Kidney epithelial cell (primary cell): ENCODE measurements at regions not wholly inside any gene's neighbourhood (a gene's known extent, or its start where the extent isn't known, plus 50 kb on each side); places are given as distances from the start of the nearest gene placed in this dataset.

ENCODE experiments used
- DNase-seq: peaks from one replicate; pipeline ENCODE4 v3.0.0-alpha.2; 2010; ENCODE audit warnings: low read depth
- H3K27me3 ChIP-seq: 2 replicates; pipeline ENCODE4 v1.6.0; 2011; ENCODE audit warnings: low read length; ENCODE audit not compliant: control insufficient read depth, insufficient read depth
- H3K36me3 ChIP-seq: 2 replicates; pipeline ENCODE4 v1.5.1; 2011; ENCODE audit warnings: low read length; ENCODE audit not compliant: control insufficient read depth, insufficient read depth
- H3K4me3 ChIP-seq: 2 replicates; pipeline ENCODE4 v1.5.1; 2011; ENCODE audit warnings: low read depth, mild to moderate bottlenecking, control low read depth, low read length
- TF ChIP-seq, protein P1 (sequence below): IDR thresholded peaks from 2 replicates; pipeline ENCODE4 v1.5.1; 2011; ENCODE audit warnings: mild to moderate bottlenecking, moderate library complexity, low read length, control low read depth, inconsistent platforms; ENCODE audit not compliant: insufficient read depth, poor library complexity, severe bottlenecking

DNA sequence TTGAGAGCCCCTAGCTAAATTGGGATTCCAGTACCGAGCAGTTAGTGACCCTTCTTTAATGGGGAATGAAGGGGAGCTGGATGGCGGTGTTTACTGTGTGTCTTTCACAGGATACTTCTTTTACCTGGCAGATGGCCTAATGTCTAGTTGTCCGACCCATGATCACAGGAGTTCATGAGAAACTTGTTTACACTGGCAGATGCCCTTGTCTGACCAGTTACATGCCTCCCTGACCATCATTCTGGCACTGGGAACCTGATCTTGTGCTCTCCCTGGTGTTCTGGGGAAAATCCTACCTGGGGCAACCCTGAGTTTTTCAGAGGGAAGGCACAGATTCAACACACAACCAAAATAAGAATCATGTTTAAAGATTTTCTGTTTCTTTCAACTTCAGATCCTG is 120.1 kb upstream of the SLC13A1 start:
- no peak for DNase-seq
- TF ChIP-seq, protein P1, sequence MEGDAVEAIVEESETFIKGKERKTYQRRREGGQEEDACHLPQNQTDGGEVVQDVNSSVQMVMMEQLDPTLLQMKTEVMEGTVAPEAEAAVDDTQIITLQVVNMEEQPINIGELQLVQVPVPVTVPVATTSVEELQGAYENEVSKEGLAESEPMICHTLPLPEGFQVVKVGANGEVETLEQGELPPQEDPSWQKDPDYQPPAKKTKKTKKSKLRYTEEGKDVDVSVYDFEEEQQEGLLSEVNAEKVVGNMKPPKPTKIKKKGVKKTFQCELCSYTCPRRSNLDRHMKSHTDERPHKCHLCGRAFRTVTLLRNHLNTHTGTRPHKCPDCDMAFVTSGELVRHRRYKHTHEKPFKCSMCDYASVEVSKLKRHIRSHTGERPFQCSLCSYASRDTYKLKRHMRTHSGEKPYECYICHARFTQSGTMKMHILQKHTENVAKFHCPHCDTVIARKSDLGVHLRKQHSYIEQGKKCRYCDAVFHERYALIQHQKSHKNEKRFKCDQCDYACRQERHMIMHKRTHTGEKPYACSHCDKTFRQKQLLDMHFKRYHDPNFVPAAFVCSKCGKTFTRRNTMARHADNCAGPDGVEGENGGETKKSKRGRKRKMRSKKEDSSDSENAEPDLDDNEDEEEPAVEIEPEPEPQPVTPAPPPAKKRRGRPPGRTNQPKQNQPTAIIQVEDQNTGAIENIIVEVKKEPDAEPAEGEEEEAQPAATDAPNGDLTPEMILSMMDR, result no peak
- H3K36me3 ChIP-seq, result no peaks in the 10 kb centered on the region
- H3K27me3 ChIP-seq, result no peaks in the 10 kb centered on the region
- no peak overlapping the region for H3K4me3 ChIP-seq

DNA sequence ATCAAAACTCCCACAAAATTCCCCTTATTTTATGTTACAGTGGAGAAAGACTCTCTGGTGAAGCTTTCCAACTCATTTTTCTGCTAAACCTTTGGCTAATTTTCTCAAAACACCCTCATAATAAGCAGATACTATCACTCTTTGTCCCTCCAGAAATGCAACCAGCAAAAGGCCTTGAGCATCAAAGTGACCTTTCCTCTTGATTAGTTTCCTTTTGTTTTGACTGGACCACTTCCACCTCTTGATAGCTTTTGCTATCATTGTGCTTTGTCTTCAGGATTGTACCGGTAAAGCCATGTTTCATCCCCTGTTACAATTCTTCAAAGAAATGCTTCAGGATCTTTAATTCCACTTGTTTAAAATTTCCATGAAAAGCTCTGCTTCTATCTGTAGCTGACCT is 115.1 kb upstream of the SLC13A1 start:
- H3K27me3 ChIP-seq, result no peaks in the 10 kb centered on the region
- no peak overlapping the region for H3K4me3 ChIP-seq
- DNase-seq, result no peak
- H3K36me3 ChIP-seq, result no peaks in the 10 kb centered on the region
- TF ChIP-seq, protein P1, result no peak

DNA sequence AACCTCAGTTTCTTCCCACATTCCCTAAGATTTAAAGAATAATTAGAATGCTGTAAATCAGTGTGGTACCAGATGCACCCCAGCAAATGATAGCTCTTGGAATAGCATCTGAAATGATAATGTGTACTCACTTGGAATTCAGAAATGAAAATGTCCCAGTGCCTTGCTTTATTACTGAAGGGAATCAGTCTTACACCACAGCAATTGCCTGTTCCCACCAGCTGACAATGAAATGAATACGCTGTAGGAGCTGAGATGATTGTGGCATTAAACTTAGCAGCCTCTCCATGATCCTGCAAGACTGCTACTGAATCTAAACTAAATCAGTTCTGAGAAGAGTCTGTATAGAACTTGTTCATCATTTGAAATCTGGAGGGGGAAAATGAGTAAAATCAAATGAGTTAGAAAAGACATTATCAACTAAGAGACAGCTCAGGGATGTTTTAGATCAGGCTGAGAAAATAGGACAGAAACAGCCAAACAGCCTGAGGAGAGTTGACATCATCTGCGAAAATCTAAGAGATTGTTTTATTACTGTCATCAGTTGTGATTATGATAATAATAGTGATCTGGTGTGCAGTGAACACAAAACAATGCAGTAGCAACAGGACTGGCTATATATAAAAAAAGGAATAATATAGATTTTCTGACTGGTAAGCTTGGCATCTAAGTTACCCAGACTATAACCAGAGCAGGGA is 108.6 kb upstream of the SLC13A1 start:
- H3K36me3 ChIP-seq, result no peaks in the 10 kb centered on the region
- H3K27me3 ChIP-seq, result no peaks in the 10 kb centered on the region
- TF ChIP-seq, protein P1, result no peak

GRCh38 chr7:123305840-123306375 is 106.1 kb upstream of the SLC13A1 start:
- TF ChIP-seq, protein P1, result no peak
- Histone ChIP-seq H3K4me3 (no peak overlapping the region), H3K36me3 (no peaks in the 10 kb centered on the region), H3K27me3 (no peaks in the 10 kb centered on the region)
- DNase-seq, result no peak

More for the DNA sequence above, 108.6 kb upstream of the SLC13A1 start:
- H3K4me3 ChIP-seq, result no peak overlapping the region
- DNase-seq, result no peak

DNA sequence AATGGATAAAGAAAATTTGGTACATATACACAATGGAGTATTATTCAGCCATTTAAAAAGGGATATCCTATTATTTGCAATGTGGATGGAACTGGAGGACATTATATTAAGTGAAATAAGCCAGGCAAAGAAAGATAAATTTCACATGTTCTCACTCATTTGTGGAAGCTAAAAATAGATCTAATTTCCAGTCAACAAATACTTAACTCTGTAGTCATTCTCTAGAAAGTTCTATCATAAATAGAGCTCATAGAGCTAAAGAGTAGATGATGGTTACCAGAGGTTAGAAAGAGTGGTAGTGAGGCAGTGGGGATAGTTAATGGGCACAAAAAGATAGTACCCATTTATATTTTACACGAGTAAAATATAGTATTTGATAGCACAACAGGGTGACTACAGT is 104.2 kb upstream of the SLC13A1 start:
- no peak overlapping the region for H3K4me3 ChIP-seq
- H3K27me3 ChIP-seq, result no peaks in the 10 kb centered on the region
- TF ChIP-seq, protein P1, result no peak
- no peaks in the 10 kb centered on the region for H3K36me3 ChIP-seq
- no peak for DNase-seq

DNA sequence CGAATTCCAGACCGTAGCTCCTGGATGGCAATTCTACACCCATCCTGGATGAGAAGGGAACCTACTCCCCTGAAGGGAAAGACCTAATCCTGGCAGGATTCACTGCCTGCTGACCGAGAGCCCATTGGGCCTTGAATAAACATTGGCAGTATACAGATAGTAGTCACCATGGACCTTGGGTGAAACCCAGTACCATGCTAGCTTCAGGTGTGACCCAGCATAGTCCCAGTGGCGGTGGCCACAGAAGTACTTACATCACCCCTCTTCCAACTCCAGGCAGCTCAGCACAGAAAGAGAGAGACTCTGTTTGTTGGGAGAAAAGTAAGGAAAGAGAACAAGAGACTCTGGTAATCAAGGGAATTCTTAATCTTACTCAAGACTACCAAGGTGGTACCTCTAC is 97.2 kb upstream of the SLC13A1 start:
- no peaks in the 10 kb centered on the region for H3K27me3 ChIP-seq
- TF ChIP-seq, protein P1, result no peak
- H3K36me3 ChIP-seq, result no peaks in the 10 kb centered on the region

More for the DNA sequence above, 97.2 kb upstream of the SLC13A1 start:
- H3K4me3 ChIP-seq, result no peak overlapping the region
- no peak for DNase-seq
